ENCODE measurements at regions not wholly inside any gene's neighbourhood (a gene's known extent, or its start where the extent isn't known, plus 50 kb on each side); places are given as distances from the start of the nearest gene placed in this dataset.

- TF ChIP-seq MAFK (IDR thresholded peaks at IDR 0.05; ENCODE audit: low read depth, low read length) (no peak), BHLHE40 (IDR thresholded peaks at IDR 0.05; ENCODE audit: low read depth, low read length) (no peak)
Observed at GRCh38 chr5:17364987-17365810, 132.8 kb upstream of the TAF11L2 start (continued).

DNA sequence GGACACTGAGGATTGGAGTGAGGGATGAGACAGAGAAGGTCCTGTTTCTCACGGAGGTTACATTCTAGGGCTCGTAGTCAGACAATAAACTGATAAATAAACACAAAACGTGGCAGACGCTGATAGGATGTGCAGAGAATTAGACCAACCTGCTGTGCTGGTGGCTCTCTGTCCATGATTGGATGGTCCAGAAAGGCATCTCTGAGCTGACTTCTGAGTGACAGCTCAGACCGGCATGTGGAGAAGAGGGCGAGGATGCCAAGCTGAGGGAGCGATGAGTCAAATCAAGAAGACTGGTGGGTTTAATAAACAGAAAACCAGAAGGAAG, 132.3 kb upstream of the TAF11L2 start:
- peak overlapping the region; percentile 48; the same call in 1 of the 2 replicates for H3K27ac ChIP-seq (ENCODE audit: insufficient read depth, low read length)
- BruUV-seq (replicated peaks) = no TSS peak
- in situ Hi-C loops (cut with MboI; ENCODE audit: low sequenced_read_pairs) (no loop called here), dilution Hi-C loops (cut with HindIII; ENCODE audit: low sequenced_read_pairs, unreplicated experiment) (no loop called here), intact Hi-C loops (cut with micrococcal nuclease) (no loop called here)
- H2BK120ac ChIP-seq (ENCODE audit: low read depth, low read length) = peak overlapping the region; percentile 72
- POLR2A ChIA-PET (ENCODE audit: unreplicated experiment) = interaction anchor here (1.3 kb wide), 1 partner anchor 60 kb away, joined by 3 read pairs; no protein-coding TSS in a partner anchor
- peak overlapping the region; percentile 62; the same call in 1 of the 2 replicates for H3K4ac ChIP-seq (ENCODE audit: low read depth, low read length)
- ATAC-seq (ENCODE audit: low read depth) = peak; percentile 95
- peak overlapping the region; percentile 40; the same call in 1 of the 2 replicates for H3K23ac ChIP-seq (ENCODE audit: low read depth, low read length)
- H3K9me3 ChIP-seq (ENCODE audit: control insufficient read depth, insufficient read depth, low read length) = no peaks in the 10 kb centered on the region
- H3K9ac ChIP-seq (ENCODE audit: low read depth, low read length) = no peak overlapping the region
- H2BK15ac ChIP-seq (ENCODE audit: low read depth, low read length) = peak overlapping the region; percentile 18; the same call in 1 of the 3 replicates
- WGBS, 2 experiments (ENCODE audit: extremely low coverage in 2 of 2, insufficient read length in 1 of 2) = 35% methylated on average over 3 of the region's 7 CpGs; no CpG with 5 or more reads in 1 of the 2 experiments
- H3K9me1 ChIP-seq (ENCODE audit: insufficient read depth, low read length) = peaks cover 10% of the 10 kb centered on the region
- peak overlapping the region; percentile 9; the same call in 1 of the 2 replicates for H4K91ac ChIP-seq (ENCODE audit: insufficient read depth, low read depth, low read length)
- H3K4me3 ChIP-seq (ENCODE audit: insufficient read depth, low read depth, low read length) = no peak overlapping the region
- H4K5ac ChIP-seq (ENCODE audit: low read depth, low read length) = no peak overlapping the region
- H3K4me1 ChIP-seq (ENCODE audit: control insufficient read depth, insufficient read depth, low read length) = peaks cover 6% of the 10 kb centered on the region
- peak overlapping the region; percentile 74 for H2BK5ac ChIP-seq (ENCODE audit: low read depth, low read length, poor library complexity, severe bottlenecking)
- TF ChIP-seq MAZ (IDR thresholded peaks at IDR 0.05; ENCODE audit: borderline replicate concordance, low read depth, low read length) = no peak
- TF ChIP-seq CEBPB (IDR thresholded peaks at IDR 0.05; ENCODE audit: low read depth, low read length) = no peak
- no peak for TF ChIP-seq CHD1 (IDR thresholded peaks at IDR 0.05; ENCODE audit: low read depth, low read length)
- TF ChIP-seq FOS (IDR thresholded peaks at IDR 0.05; ENCODE audit: low read depth, low read length) = 0 out of 2 replicates have a peak, but pooled peaks have one; percentile 2
- TF ChIP-seq RFX5 (IDR thresholded peaks at IDR 0.05; ENCODE audit: low read depth, low read length) = no peak
- TF ChIP-seq RAD21 (IDR thresholded peaks at IDR 0.05; ENCODE audit: low read length) = no peak
- TF ChIP-seq SMC3 (IDR thresholded peaks at IDR 0.05; ENCODE audit: low read depth, low read length) = no peak
- TF ChIP-seq, protein P1, sequence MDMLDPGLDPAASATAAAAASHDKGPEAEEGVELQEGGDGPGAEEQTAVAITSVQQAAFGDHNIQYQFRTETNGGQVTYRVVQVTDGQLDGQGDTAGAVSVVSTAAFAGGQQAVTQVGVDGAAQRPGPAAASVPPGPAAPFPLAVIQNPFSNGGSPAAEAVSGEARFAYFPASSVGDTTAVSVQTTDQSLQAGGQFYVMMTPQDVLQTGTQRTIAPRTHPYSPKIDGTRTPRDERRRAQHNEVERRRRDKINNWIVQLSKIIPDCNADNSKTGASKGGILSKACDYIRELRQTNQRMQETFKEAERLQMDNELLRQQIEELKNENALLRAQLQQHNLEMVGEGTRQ (IDR thresholded peaks at IDR 0.05; ENCODE audit: low read depth, low read length) = peak; percentile 34; the same call in 1 of the 2 replicates
- TF ChIP-seq RCOR1 (IDR thresholded peaks at IDR 0.05; ENCODE audit: insufficient replicate concordance, low read length) = peak; percentile 18
- no peak for TF ChIP-seq MAFK (IDR thresholded peaks at IDR 0.05; ENCODE audit: low read depth, low read length)
- H2AK5ac ChIP-seq (ENCODE audit: low read depth, low read length) = peak overlapping the region; percentile 49; the same call in 1 of the 2 replicates
- peak overlapping the region in 1 of 2 experiments; percentile 55; a peak in 1 of 4 replicates for H4K8ac ChIP-seq (ENCODE audit: low read depth in 2 of 2, low read length in 2 of 2)
- peak overlapping the region; percentile 55; the same call in 1 of the 2 replicates for H3K56ac ChIP-seq (ENCODE audit: extremely low read depth, insufficient read depth, low read length)
- peak overlapping the region; percentile 48 for H3K4me2 ChIP-seq (ENCODE audit: low read depth, low read length)
- peak overlapping the region; percentile 36; the same call in 1 of the 2 replicates for H3K18ac ChIP-seq (ENCODE audit: low read depth, low read length)
- peaks cover 5% of the 10 kb centered on the region; the same call in 1 of the 2 replicates for H4K20me1 ChIP-seq (ENCODE audit: insufficient read depth, low read length)
- H3K27me3 ChIP-seq (ENCODE audit: control insufficient read depth, insufficient read depth, low read length) = no peaks in the 10 kb centered on the region
- no peaks in the 10 kb centered on the region for H3K36me3 ChIP-seq (ENCODE audit: control insufficient read depth, insufficient read depth, low read length)
- peak overlapping the region; percentile 39 for H2AFZ ChIP-seq (replicated peaks; ENCODE audit: low read length, poor library complexity)
- CTCF ChIA-PET = interaction anchor here (0.8 to 1.2 kb wide), 2 partner anchors 9 to 14 kb away, joined by 3 to 4 read pairs; no protein-coding TSS in a partner anchor
- peak overlapping the region; percentile 44; the same call in 1 of the 2 replicates for H2BK20ac ChIP-seq (ENCODE audit: low read depth, low read length)
- H2AK9ac ChIP-seq (replicated peaks; ENCODE audit: low read depth, low read length, poor library complexity) = no peak overlapping the region
- H3K14ac ChIP-seq (replicated peaks; ENCODE audit: low read depth, low read length) = no peak overlapping the region
- H3K79me1 ChIP-seq (ENCODE audit: low read depth in 1 of 2, low read length in 2 of 2) = no peaks in the 10 kb centered on the region
- DNase-seq = peak; percentile 89

Data from IMR-90 (cell line).